ENCODE measurements at regions not wholly inside any gene's neighbourhood (a gene's known extent, or its start where the extent isn't known, plus 50 kb on each side); places are given as distances from the start of the nearest gene placed in this dataset.
"Not testable (repeated sequence)": the region's sequence is repeated elsewhere in the genome, so short reads cannot be mapped to it uniquely, and the experiment has no call there.

GRCh38 chr1:146282807-146283526 lies 54.1 kb upstream of the NOTCH2NLA start:
- H3K27ac ChIP-seq = not testable (repeated sequence)

GRCh38 chr1:146281522-146281921 lies 52.7 kb upstream of the NOTCH2NLA start:
- not testable (repeated sequence) for H3K27ac ChIP-seq

- not testable (repeated sequence) for H3K27ac ChIP-seq
Measured at GRCh38 chr1:146278758-146279157, 49.9 kb upstream of the NOTCH2NLA start.

Measured in VCaP (cell line).